H1 (cell line): ENCODE measurements at regions not wholly inside any gene's neighbourhood (a gene's known extent, or its start where the extent isn't known, plus 50 kb on each side); places are given as distances from the start of the nearest gene placed in this dataset.

Experiments
- CEBPB ChIP-seq: IDR thresholded peaks from 2 replicates; pipeline ENCODE4 v1.6.1; 2012; ENCODE audit warnings: low read depth, low read length
- CTCF ChIP-seq, 3 experiments: IDR thresholded peaks; 1 replicate in 2 of 3; 2 replicates in 1 of 3; pipeline versions ENCODE4 v1.5.1 to v1.6.1; 2011; ENCODE audit warnings: low read length in 3 of 3, mild to moderate bottlenecking in 3 of 3, inconsistent platforms in 2 of 3, low read depth in 1 of 3, moderate library complexity in 1 of 3; ENCODE audit not compliant: insufficient read depth in 1 of 3; ENCODE audit errors: control extremely low read depth in 1 of 3
- RXRA ChIP-seq: IDR thresholded peaks from 2 replicates; pipeline ENCODE4 v1.6.1; 2011; ENCODE audit warnings: low read depth, mild to moderate bottlenecking, low read length, moderate library complexity; ENCODE audit not compliant: insufficient read depth

- TF ChIP-seq CEBPB (no peak), CTCF (IDR thresholded peaks at IDR 0.05; ENCODE audit: control extremely low read depth in 1 of 3, insufficient read depth in 1 of 3, low read depth in 1 of 3, low read length in 3 of 3) (no peak), RXRA (no peak)
Observed at GRCh38 chr11:69572861-69573260, 68.1 kb upstream of the CCND1 start.
